ENCODE measurements at regions not wholly inside any gene's neighbourhood (a gene's known extent, or its start where the extent isn't known, plus 50 kb on each side); places are given as distances from the start of the nearest gene placed in this dataset.
"Not testable (repeated sequence)": the region's sequence is repeated elsewhere in the genome, so short reads cannot be mapped to it uniquely, and the experiment has no call there.

- DNase-seq, result no peak
Observed at GRCh38 chr9:22654833-22655232, 208.2 kb downstream of the DMRTA1 start.

- DNase-seq, result no peak
Observed at GRCh38 chr9:22657713-22658112, 211.1 kb downstream of the DMRTA1 start.

DNA sequence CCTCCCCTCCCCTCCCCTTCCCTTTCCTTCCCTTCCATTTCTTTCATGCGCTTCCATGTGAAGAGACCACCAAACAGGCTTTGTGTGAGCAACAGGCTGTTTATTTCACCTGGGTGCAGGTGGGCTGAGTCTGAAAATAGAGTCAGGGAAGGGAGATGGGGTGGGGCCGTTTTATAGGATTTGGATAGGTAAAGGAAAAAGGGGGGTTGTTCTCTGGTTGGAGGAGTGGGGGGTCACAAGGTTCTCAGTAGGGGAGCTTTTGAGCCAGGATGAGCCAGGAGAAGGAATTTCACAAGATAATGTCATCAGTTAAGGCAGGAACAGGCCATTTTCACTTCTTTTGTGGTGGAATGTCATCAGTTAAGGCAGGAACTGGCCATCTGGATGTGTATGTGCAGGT, 211.9 kb downstream of the DMRTA1 start:
- DNase-seq, result not testable (repeated sequence)

DNA sequence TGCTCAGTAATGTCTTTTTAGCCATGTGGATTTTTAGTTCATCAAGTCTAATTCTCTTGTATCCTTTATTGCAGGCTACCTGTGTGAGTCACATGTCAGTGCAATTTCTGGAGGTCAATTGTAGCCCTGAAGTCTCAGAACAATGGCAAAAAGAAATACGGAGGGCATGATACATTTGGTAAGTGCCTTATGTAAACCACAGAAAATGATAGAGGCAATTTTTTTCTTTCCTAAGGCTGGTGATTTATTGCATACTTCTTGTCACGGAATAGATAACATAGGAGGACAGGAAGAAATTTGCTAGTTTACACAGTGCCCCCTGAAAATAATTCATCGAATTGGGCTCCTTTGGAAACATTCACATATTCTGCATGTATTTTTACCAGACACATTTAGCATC, 235.9 kb downstream of the DMRTA1 start:
- no peak for DNase-seq

GRCh38 chr9:22682961-22683699, 236.5 kb downstream of the DMRTA1 start:
- no peak for DNase-seq

DNA sequence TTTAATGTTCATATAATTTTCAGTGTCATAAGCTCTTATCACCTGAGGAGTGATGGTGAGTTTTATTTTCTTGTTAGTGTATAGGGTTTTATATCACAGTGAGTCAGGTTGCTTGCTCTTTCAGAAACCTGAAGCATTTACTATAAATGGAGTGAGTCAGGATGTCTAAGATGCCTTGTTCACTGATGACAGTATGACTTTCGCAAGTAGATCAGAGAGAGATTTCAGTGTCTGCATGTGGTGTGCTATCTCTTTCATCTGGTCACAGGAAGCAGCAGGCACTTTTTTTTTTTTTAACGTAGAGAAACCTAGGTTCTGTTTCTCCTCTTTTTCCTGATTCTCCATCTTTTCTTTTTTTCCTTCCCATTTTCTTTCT, 237.1 kb downstream of the DMRTA1 start:
- no peak for DNase-seq

GRCh38 chr9:22693156-22693555, 246.5 kb downstream of the DMRTA1 start:
- DNase-seq, result no peak

GRCh38 chr9:22700171-22700570, 253.5 kb downstream of the DMRTA1 start:
- DNase-seq, result no peak

DNA sequence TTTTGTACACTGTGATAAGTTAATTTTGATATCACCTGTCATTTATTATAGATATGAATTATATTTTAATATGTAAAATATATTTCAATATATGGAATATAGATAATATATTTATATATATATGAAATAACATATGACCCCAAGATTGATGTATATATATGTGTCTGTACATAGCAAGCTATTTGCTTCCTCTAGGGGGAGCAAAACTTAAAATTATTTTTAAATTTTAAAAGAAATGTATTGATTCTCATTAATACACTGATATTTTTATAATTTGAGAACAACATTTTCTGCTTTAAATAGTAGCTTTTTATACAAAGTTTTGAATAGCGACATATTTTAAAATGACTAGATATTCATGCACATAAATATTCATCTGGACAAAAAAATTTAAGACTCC, 272.0 kb downstream of the DMRTA1 start:
- no peak for DNase-seq

- no peak for DNase-seq
Observed at GRCh38 chr9:22722492-22722891, 275.9 kb downstream of the DMRTA1 start.

- no peak for DNase-seq
Observed at GRCh38 chr9:22731786-22732185, 285.2 kb downstream of the DMRTA1 start.

DNA sequence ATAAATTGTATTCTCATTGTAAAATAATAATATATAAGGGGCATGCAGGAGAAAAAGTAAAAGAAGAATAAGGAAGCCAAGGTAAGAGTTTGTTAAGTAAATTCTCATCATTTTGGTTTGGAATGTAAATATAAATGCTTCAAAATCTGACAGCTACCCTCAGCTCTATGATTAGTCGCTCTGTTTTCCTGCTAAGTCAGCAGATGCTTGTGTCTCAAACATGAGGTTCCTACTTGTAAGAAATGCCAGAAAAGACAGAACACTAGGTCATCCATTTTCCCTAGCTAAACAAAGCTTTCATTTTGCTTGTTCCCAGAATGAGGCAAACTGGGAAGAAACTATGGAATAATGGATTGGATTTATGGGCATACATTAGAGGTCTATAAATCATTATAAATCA, 293.1 kb downstream of the DMRTA1 start:
- DNase-seq, result no peak

- no peak for DNase-seq
Observed at GRCh38 chr9:22740781-22741180, 294.2 kb downstream of the DMRTA1 start.

- DNase-seq, result no peak
Observed at GRCh38 chr9:22742401-22742800, 295.8 kb downstream of the DMRTA1 start.

DNA sequence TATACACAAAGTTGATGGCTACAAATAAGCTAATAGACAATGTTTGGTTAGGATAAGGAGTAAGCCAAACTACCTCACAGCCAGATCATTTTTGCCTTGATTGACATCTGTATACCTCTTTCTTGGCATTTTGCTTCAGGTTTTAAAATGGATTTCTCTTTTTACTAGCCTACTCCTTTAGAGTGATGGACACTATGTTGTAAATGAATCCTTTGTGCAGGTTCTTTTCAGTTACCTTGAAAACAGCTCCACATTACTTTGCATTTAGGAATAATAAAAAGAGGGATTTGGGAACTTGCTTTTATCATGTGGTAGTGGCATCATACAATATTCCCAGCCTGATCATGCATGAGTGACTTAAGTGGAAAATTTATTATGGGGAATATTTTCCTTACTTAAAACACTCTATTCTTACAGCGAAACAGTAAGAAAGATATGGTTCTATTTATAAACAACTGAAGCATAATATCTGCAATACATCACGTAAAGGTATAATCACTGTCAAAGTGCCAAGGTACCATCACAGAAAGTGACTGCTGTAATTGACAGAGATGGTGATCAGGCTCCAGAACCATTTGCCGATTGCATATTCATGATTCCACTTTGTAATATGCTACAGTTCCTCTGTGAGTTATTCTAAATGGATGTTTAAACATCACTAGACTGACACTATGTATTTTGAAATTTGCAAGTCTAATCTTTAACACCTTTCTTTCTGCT, 327.0 kb downstream of the DMRTA1 start:
- no peak for DNase-seq

DNA sequence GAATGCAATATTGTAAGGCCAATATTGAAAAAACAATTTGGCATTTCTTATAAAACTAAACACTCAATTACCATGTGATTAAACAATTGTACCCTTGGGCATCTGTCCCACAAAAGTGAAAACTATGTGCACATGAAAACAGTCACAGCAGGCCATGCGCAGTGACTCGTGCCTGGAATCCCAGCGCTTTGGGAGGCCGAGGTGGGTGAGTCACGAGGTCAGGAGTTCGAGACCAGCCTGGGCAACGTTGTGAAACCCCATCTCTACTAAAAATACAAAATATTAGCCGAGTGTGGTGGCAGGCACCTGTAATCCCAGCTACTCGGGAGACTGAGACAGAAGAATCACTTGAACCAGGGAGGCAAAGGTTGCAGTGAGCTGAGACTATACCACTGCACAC, 343.7 kb downstream of the DMRTA1 start:
- DNase-seq, result no peak

DNA sequence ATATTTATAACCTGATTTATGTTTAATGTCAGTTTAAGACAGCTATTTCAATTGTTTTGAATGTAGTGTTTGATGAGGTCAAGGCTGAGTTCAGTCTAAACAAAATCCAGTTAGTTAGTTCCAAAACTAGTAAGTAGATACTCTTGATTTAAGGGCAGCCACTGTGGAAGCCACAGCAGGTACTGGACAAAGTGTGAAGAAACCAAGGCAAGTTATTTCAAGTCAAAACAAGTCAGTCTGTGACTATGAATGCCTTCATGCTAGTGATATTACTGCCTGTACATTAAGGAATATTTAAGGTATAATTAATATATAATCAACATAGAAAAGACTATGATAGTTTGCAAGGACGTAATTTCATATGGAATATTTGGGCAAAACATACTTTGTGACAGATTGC, 362.3 kb downstream of the DMRTA1 start:
- no peak for DNase-seq

DNA sequence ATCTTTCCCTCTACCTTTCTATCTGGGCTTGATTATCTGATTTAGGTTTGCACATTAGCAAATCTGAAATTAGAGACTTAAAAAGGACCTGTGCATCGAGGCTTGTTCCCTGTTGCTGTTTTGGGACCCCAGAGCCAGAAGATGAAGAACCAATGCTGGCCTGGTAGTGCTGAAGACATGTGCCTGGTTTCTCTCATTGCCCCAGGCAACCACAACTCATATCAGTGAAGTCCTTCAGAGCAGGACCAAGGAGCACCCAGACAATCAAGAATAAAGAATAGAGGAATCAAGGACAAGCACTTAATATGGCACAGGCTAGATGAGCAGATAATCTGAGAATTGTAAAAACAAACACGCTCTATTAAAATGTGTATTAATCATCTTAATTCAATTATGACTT, 362.7 kb downstream of the DMRTA1 start:
- no peak for DNase-seq

GRCh38 chr9:22813529-22813928, 366.9 kb downstream of the DMRTA1 start:
- no peak for DNase-seq

- no peak for DNase-seq
Observed at GRCh38 chr9:22815246-22815645, 368.6 kb downstream of the DMRTA1 start.

- no peak for DNase-seq
Observed at GRCh38 chr9:22817181-22817580, 370.6 kb downstream of the DMRTA1 start.

DNA sequence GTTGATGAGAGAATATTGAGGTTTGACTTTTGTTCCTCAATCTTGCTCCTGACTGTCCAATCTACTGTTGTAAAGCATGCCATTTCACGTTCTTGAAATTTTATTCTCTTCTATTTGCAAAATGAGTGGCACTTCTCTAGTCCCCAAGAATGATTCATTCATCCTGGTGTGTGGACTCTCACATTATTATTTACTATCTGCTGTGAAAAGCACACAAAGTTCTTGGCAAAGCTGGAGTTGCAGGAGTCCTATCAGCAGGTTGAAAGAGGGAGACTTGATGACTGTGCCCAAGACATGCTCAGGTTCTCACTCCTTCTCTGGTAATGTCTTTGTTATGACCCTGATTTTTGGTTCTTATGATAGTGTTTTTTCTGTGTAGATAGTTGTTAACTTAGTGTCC, 382.6 kb downstream of the DMRTA1 start:
- no peak for DNase-seq

DNA sequence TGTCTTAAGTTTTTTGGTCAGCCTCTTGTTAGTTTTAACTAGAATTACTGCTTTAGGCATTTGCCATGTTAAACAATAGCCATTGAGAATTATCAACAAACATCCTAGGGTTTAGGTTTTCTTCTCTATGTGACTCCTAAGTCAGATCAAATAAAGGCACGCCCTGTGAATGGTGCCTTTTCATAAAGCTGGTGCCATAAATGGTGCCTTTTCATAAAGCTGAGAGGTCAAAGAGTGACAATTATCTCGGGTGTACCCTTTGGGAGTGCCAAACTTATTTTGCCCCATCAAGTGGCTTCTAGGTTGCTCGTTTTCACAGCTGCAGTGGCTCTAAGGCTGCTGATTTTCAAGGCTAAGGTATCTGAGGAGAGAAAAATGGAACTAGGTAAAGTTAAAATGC, 391.6 kb downstream of the DMRTA1 start:
- DNase-seq, result no peak

GRCh38 chr9:22840641-22841040, 394.0 kb downstream of the DMRTA1 start:
- no peak for DNase-seq

DNA sequence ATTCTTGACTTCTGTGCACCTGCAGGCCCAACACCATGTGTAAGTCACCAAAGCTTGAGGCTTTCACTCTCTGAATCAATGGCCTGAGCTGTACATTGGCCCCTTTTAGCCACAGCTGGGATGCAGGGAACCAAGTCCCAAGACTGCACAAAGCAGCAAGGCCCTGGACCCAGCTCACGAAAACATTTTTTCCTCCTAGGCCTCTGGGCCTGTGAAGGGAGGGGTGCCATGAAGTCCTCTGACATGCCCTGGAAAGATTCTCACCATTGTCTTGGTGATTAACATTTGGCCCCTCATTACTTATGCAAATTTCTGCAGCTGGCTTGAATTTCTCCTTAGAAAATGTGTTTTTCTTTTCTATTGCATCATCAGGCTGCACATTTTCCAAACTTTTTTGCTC, 398.6 kb downstream of the DMRTA1 start:
- not testable (repeated sequence) for DNase-seq
